ENCODE measurements at regions not wholly inside any gene's neighbourhood (a gene's known extent, or its start where the extent isn't known, plus 50 kb on each side); places are given as distances from the start of the nearest gene placed in this dataset.
"Not testable (repeated sequence)": the region's sequence is repeated elsewhere in the genome, so short reads cannot be mapped to it uniquely, and the experiment has no call there.

DNA sequence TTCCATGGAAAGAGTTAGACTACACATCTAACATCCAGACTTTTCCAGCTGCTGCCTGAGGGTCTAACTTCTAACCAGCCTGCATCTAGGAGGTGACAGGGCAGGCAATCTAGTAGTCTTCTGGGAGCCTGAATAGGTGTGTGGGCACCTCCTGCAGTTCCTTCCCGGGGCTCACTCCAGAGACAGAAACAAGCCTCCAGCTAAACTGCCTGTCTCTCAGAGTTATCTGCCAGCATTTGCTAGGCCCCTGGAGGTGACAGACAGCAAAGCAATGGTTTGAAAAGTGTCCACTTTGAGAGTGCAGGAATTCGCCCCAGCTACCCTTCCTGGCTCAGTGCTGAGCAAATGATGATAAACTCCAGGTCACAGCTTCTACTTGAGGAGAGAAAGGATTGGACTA is 240.5 kb upstream of the PRSS16 start:
- no peaks in the 10 kb centered on the region for H3K23me2 ChIP-seq (ENCODE audit: insufficient read length, low read depth, low read length, poor library complexity, severe bottlenecking)
- Mint-ChIP-seq H3K27me3 (ENCODE audit: low read depth) (no peaks in the 10 kb centered on the region), H3K36me3 (ENCODE audit: insufficient read depth in 1 of 3, low read depth in 3 of 3) (peaks cover 19 to 34% (median 29%) of the 10 kb centered on the region in 3 experiments), H3K4me1 (no peaks in the 10 kb centered on the region), H3K4me3 (no peak overlapping the region), H3K27ac (no peak overlapping the region), H3K9me3 (peaks cover 24 to 28% of the 10 kb centered on the region in 2 experiments)
- H2AFZ ChIP-seq (ENCODE audit: low read length) = no peak overlapping the region
- DNase-seq = no peak
- no peaks in the 10 kb centered on the region for H3K79me1 ChIP-seq (ENCODE audit: insufficient read depth, low read depth, low read length, poor library complexity, severe bottlenecking)
- no peak overlapping the region for H3K4ac ChIP-seq (ENCODE audit: low read depth, low read length)
- no peaks in the 10 kb centered on the region for H3K79me2 ChIP-seq (ENCODE audit: insufficient read depth, low read length)
- no peak overlapping the region for H2BK20ac ChIP-seq (ENCODE audit: low read depth, low read length, poor library complexity, severe bottlenecking)
- H3K18ac ChIP-seq (ENCODE audit: insufficient read length, low read depth, low read length) = no peak overlapping the region
- H3T11ph ChIP-seq (ENCODE audit: low read length) = no peak overlapping the region
- no peak overlapping the region for H4K5ac ChIP-seq (ENCODE audit: insufficient read length, low read depth, low read length)
- H3K14ac ChIP-seq (ENCODE audit: insufficient read depth, low read length) = no peak overlapping the region
- no peaks in the 10 kb centered on the region for H4K20me1 ChIP-seq (ENCODE audit: control insufficient read depth, insufficient read depth, insufficient read length)
- TF ChIP-seq, protein P1, sequence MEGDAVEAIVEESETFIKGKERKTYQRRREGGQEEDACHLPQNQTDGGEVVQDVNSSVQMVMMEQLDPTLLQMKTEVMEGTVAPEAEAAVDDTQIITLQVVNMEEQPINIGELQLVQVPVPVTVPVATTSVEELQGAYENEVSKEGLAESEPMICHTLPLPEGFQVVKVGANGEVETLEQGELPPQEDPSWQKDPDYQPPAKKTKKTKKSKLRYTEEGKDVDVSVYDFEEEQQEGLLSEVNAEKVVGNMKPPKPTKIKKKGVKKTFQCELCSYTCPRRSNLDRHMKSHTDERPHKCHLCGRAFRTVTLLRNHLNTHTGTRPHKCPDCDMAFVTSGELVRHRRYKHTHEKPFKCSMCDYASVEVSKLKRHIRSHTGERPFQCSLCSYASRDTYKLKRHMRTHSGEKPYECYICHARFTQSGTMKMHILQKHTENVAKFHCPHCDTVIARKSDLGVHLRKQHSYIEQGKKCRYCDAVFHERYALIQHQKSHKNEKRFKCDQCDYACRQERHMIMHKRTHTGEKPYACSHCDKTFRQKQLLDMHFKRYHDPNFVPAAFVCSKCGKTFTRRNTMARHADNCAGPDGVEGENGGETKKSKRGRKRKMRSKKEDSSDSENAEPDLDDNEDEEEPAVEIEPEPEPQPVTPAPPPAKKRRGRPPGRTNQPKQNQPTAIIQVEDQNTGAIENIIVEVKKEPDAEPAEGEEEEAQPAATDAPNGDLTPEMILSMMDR (conservative IDR thresholded peaks at IDR 0.05) = no peak
- H3K27me3 ChIP-seq (ENCODE audit: insufficient read depth, low read length) = no peaks in the 10 kb centered on the region
- no peak overlapping the region for H3K27ac ChIP-seq (ENCODE audit: insufficient read length, low read depth, low read length)
- no CpG with 5 or more reads among the region's 2 CpGs for WGBS (ENCODE audit: extremely low coverage, insufficient read length, low lambda C conversion rate)
- no peak overlapping the region for H4K91ac ChIP-seq (ENCODE audit: insufficient read length, low read depth, low read length)
- no peak overlapping the region for H3K56ac ChIP-seq (ENCODE audit: insufficient read length, low read depth, low read length)
- H3K9ac ChIP-seq (ENCODE audit: extremely low read depth, insufficient read length, low read length) = no peak overlapping the region
- no peak overlapping the region for H3K4me2 ChIP-seq (ENCODE audit: insufficient read depth, insufficient read length, low read length)
- no peak overlapping the region for H3K23ac ChIP-seq (ENCODE audit: insufficient read length, low read depth, low read length)
- H2BK5ac ChIP-seq (ENCODE audit: insufficient read length, low read length) = no peak overlapping the region
- no peak overlapping the region for H2BK12ac ChIP-seq (ENCODE audit: insufficient read length, low read depth, low read length)
- H2BK15ac ChIP-seq (ENCODE audit: low read depth, low read length) = no peak overlapping the region
- H2AK5ac ChIP-seq (ENCODE audit: insufficient read length, low read length) = no peak overlapping the region
- H2BK120ac ChIP-seq (ENCODE audit: low read depth, low read length, poor library complexity, severe bottlenecking) = no peak overlapping the region
- no peaks in the 10 kb centered on the region for H3K4me1 ChIP-seq (ENCODE audit: insufficient read depth, low read length)
- H3K9me3 ChIP-seq (ENCODE audit: control insufficient read depth, low read depth, low read length) = no peaks in the 10 kb centered on the region
- no peak overlapping the region for H4K8ac ChIP-seq (replicated peaks; ENCODE audit: insufficient read length, low read depth, low read length)

DNA sequence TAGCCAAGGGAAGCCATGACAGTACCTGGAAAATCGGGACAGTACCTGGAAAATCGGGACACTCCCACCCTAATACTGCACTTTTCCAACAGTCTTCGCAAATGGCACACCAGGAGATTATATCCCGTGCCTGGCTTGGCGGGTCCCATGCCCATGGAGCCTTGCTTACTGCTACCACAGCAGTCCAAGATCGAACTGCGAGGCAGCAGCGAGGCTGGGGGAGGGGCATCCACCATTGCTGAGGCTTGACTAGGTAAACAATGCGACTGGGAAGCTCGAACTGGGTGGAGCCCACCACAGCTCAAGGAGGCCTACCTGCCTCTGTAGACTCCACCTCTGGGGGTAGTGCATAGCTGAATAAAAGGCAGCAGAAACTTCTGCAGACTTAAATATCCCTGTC is 238.9 kb upstream of the PRSS16 start:
- H3K27ac ChIP-seq (ENCODE audit: insufficient read length, low read depth, low read length); H3K23ac ChIP-seq (ENCODE audit: insufficient read length, low read depth, low read length); H2BK5ac ChIP-seq (ENCODE audit: insufficient read length, low read length); H2BK20ac ChIP-seq (ENCODE audit: low read depth, low read length, poor library complexity, severe bottlenecking); H4K5ac ChIP-seq (ENCODE audit: insufficient read length, low read depth, low read length); H4K91ac ChIP-seq (ENCODE audit: insufficient read length, low read depth, low read length); H3K9me3 ChIP-seq (ENCODE audit: control insufficient read depth, low read depth, low read length); H3T11ph ChIP-seq (ENCODE audit: low read length); H3K14ac ChIP-seq (ENCODE audit: insufficient read depth, low read length); H3K79me1 ChIP-seq (ENCODE audit: insufficient read depth, low read depth, low read length, poor library complexity, severe bottlenecking); H4K8ac ChIP-seq (replicated peaks; ENCODE audit: insufficient read length, low read depth, low read length); H3K9ac ChIP-seq (ENCODE audit: extremely low read depth, insufficient read length, low read length); DNase-seq; H3K4me1 ChIP-seq (ENCODE audit: insufficient read depth, low read length); H2AK5ac ChIP-seq (ENCODE audit: insufficient read length, low read length); H3K27me3 ChIP-seq (ENCODE audit: insufficient read depth, low read length); H3K4me2 ChIP-seq (ENCODE audit: insufficient read depth, insufficient read length, low read length); H3K27ac Mint-ChIP-seq; H3K56ac ChIP-seq (ENCODE audit: insufficient read length, low read depth, low read length); H2BK15ac ChIP-seq (ENCODE audit: low read depth, low read length); H4K20me1 ChIP-seq (ENCODE audit: control insufficient read depth, insufficient read depth, insufficient read length); H3K4ac ChIP-seq (ENCODE audit: low read depth, low read length); H2BK12ac ChIP-seq (ENCODE audit: insufficient read length, low read depth, low read length); H2AFZ ChIP-seq (ENCODE audit: low read length); H3K27me3 Mint-ChIP-seq (ENCODE audit: low read depth); H3K18ac ChIP-seq (ENCODE audit: insufficient read length, low read depth, low read length); H3K4me3 Mint-ChIP-seq; H3K23me2 ChIP-seq (ENCODE audit: insufficient read length, low read depth, low read length, poor library complexity, severe bottlenecking); H3K79me2 ChIP-seq (ENCODE audit: insufficient read depth, low read length); H2BK120ac ChIP-seq (ENCODE audit: low read depth, low read length, poor library complexity, severe bottlenecking); H3K4me1 Mint-ChIP-seq: not testable (repeated sequence)
- no CpG with 5 or more reads among the region's 10 CpGs for WGBS (ENCODE audit: extremely low coverage, insufficient read length, low lambda C conversion rate)
- H3K9me3 Mint-ChIP-seq = peaks cover 28% of the 10 kb centered on the region in 2 experiments
- H3K36me3 Mint-ChIP-seq (ENCODE audit: insufficient read depth in 1 of 3, low read depth in 3 of 3) = peaks cover 19 to 39% (median 29%) of the 10 kb centered on the region in 3 experiments
